Islet precursor cell (in vitro differentiated cells): ENCODE measurements at regions not wholly inside any gene's neighbourhood (a gene's known extent, or its start where the extent isn't known, plus 50 kb on each side); places are given as distances from the start of the nearest gene placed in this dataset.
"Not testable (repeated sequence)": the region's sequence is repeated elsewhere in the genome, so short reads cannot be mapped to it uniquely, and the experiment has no call there.

Experiments used
- DNase-seq: peaks from one replicate; pipeline ENCODE4 v3.0.0-alpha.2; 2018

- DNase-seq: no peak
Observed at GRCh38 chr16:5925850-5926249, 828.3 kb upstream of the EEF2KMT start.

- DNase-seq: no peak
Observed at GRCh38 chr16:5922686-5923085, 825.1 kb upstream of the EEF2KMT start.

GRCh38 chr16:5918567-5919130 is 821.1 kb upstream of the EEF2KMT start:
- DNase-seq: peak; percentile 58

- DNase-seq: no peak
Observed at GRCh38 chr16:5917436-5918195, 820.0 kb upstream of the EEF2KMT start.

- DNase-seq: peak; percentile 71
Observed at GRCh38 chr16:5916711-5917191, 819.2 kb upstream of the EEF2KMT start.

GRCh38 chr16:5911241-5911640 is 813.6 kb upstream of the EEF2KMT start:
- no peak for DNase-seq

- DNase-seq: not testable (repeated sequence)
Observed at GRCh38 chr16:5909556-5909955, 812.0 kb upstream of the EEF2KMT start.

GRCh38 chr16:5907544-5907943 is 809.9 kb upstream of the EEF2KMT start:
- DNase-seq: no peak

- no peak for DNase-seq
Observed at GRCh38 chr16:5906351-5906750, 808.8 kb upstream of the EEF2KMT start.

- DNase-seq: peak; percentile 54
Observed at GRCh38 chr16:5905935-5906334, 808.3 kb upstream of the EEF2KMT start.

GRCh38 chr16:5903832-5904231 is 806.2 kb upstream of the EEF2KMT start:
- DNase-seq: no peak

- DNase-seq: no peak
Observed at GRCh38 chr16:5903153-5903552, 805.6 kb upstream of the EEF2KMT start.

GRCh38 chr16:5900046-5900445 is 802.5 kb upstream of the EEF2KMT start:
- no peak for DNase-seq

GRCh38 chr16:5895976-5896375 is 798.4 kb upstream of the EEF2KMT start:
- DNase-seq: no peak

GRCh38 chr16:5895137-5895536 is 797.5 kb upstream of the EEF2KMT start:
- no peak for DNase-seq

- no peak for DNase-seq
Observed at GRCh38 chr16:5891296-5891695, 793.7 kb upstream of the EEF2KMT start.

- no peak for DNase-seq
Observed at GRCh38 chr16:5885521-5885920, 787.9 kb upstream of the EEF2KMT start.

GRCh38 chr16:5884996-5885395 is 787.4 kb upstream of the EEF2KMT start:
- no peak for DNase-seq

GRCh38 chr16:5884339-5884738 is 786.7 kb upstream of the EEF2KMT start:
- no peak for DNase-seq

GRCh38 chr16:5882087-5882640 is 784.6 kb upstream of the EEF2KMT start:
- DNase-seq: no peak

GRCh38 chr16:5875416-5875815 is 777.8 kb upstream of the EEF2KMT start:
- DNase-seq: no peak

GRCh38 chr16:5874899-5875298 is 777.3 kb upstream of the EEF2KMT start:
- DNase-seq: no peak

- DNase-seq: no peak
Observed at GRCh38 chr16:5873221-5873620, 775.6 kb upstream of the EEF2KMT start.
